ENCODE measurements at regions not wholly inside any gene's neighbourhood (a gene's known extent, or its start where the extent isn't known, plus 50 kb on each side); places are given as distances from the start of the nearest gene placed in this dataset.
A peak's percentile ranks its signal among the peaks of the same experiment; 100 is the strongest.

DNA sequence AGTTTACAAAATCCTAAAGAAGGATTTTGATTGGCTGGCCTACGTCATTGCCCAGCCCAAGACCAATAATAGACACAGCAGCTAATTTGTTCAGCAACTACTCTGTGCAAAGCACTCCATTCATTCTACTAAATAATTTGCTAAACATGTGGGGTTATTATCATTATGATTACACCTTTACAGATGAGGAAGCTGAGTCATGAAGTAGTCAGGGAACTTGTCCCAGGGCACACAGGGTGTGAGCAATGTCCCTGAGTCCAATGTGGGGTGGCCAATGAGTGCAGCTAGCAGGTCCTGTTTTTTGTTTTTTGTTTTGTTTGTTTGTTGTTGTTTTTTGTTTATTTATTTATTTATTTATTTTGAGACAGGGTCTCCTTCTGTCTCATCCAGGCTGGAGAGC, 183.6 kb downstream of the ABHD5 start:
- TF ChIP-seq, protein P1, sequence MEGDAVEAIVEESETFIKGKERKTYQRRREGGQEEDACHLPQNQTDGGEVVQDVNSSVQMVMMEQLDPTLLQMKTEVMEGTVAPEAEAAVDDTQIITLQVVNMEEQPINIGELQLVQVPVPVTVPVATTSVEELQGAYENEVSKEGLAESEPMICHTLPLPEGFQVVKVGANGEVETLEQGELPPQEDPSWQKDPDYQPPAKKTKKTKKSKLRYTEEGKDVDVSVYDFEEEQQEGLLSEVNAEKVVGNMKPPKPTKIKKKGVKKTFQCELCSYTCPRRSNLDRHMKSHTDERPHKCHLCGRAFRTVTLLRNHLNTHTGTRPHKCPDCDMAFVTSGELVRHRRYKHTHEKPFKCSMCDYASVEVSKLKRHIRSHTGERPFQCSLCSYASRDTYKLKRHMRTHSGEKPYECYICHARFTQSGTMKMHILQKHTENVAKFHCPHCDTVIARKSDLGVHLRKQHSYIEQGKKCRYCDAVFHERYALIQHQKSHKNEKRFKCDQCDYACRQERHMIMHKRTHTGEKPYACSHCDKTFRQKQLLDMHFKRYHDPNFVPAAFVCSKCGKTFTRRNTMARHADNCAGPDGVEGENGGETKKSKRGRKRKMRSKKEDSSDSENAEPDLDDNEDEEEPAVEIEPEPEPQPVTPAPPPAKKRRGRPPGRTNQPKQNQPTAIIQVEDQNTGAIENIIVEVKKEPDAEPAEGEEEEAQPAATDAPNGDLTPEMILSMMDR (IDR thresholded peaks at IDR 0.05; ENCODE audit: low read length, missing control alignments) = no peak
- H3K4me3 ChIP-seq (replicated peaks; ENCODE audit: low read depth, low read length) = no peak overlapping the region
- DNase-seq (ENCODE audit: low read depth) = no peak

DNA sequence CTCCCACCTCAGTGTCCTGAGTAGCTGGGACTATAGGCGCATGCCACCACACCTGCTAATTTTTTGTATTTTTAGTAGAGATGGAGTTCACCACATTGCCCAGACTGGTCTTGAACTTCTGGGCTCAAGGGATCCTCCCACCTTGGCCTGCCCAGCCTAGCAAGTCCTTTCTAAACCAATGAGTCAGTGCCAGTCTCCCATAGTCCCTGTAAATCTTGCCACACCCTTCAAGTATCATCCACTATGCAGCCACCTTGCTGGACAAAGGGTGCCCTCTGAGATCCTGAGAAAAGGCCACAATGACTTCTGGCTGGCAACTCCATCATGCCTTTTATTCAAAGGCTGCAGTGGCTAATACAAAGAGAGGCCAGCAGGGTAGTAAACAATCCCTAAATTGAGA, 184.0 kb downstream of the ABHD5 start:
- TF ChIP-seq, protein P1 (IDR thresholded peaks at IDR 0.05; ENCODE audit: low read length, missing control alignments) = no peak
- no peak overlapping the region for H3K4me3 ChIP-seq (replicated peaks; ENCODE audit: low read depth, low read length)
- DNase-seq (ENCODE audit: low read depth) = no peak

DNA sequence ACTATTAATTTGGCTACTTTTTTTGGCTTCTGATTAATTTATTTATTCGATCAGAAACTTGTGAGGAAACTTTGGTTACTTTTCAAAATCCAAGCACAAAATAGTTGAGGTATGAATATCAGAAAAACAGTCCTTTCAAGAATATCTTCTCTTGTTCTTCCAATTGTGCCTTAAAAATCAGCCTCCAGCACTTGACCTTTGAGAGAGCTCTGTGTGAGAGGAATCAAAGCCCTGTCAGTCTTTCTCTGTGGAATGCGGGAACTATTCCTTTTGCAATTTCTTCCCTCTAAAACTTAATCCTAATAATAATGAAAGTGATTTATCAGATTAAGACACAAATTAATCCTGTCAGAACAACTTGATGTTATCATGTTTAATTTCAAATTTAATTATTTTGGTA, 185.9 kb downstream of the ABHD5 start:
- no peak overlapping the region for H3K4me3 ChIP-seq (replicated peaks; ENCODE audit: low read depth, low read length)
- TF ChIP-seq, protein P1 (IDR thresholded peaks at IDR 0.05; ENCODE audit: low read length, missing control alignments) = no peak
- no peak for DNase-seq (ENCODE audit: low read depth)

DNA sequence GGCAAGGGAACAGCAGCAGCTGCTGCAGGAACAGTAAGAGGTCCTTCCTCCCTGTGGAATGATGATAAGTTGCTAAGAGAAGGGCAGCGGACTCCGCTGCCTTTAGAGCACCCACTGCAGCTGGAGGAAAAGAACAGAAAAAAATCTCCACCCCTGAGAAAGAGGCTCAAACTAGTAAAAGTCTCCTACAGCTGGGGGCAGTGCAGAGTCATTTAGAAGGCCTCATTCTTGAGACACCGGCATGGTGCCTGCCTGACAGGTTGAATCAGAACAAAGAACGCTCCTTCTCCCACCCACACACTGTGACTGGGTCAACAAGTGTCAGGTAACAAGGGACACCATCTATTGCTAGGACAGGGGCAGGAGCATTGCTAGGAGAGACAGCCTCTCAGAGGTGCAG, 188.4 kb downstream of the ABHD5 start:
- no peak overlapping the region for H3K4me3 ChIP-seq (replicated peaks; ENCODE audit: low read depth, low read length)
- peak; percentile 19 for DNase-seq (ENCODE audit: low read depth)
- TF ChIP-seq, protein P1 (IDR thresholded peaks at IDR 0.05; ENCODE audit: low read length, missing control alignments) = peak; percentile 33

DNA sequence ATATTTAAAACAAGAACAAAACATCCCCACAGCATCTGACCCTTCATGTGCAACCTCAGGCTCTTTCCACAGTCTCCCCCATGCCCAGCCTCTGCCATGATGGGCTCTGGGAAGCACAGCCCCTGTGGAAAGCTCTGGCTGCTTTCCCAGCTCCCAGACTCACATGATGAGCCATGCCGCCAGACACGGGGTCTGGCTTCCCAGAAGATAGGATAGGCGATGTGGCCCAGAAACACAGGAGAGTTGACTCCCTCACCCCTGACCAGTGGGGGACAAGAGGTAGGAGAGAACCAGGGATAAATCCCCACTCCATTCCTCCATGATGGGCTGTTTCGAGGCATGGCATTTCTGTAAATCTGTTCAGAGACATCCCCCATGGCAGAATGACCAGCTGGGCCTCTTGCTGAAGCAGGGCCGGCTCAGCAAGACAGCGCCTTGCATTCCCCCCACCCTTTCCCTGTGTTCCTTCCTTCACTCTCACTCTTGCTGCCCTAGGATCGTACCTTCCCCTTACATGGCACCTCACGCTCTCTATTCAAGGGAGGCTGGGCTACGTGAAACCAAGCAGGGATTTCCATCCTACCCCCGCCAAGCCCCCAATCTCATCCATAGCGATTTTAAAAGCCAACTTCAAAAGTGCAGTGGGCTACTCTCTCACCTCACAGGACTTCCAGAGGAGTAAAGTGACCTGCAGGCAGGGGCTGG, 192.4 kb downstream of the ABHD5 start:
- no peak for DNase-seq (ENCODE audit: low read depth)
- TF ChIP-seq, protein P1 (IDR thresholded peaks at IDR 0.05; ENCODE audit: low read length, missing control alignments) = no peak
- H3K4me3 ChIP-seq (replicated peaks; ENCODE audit: low read depth, low read length) = no peak overlapping the region

DNA sequence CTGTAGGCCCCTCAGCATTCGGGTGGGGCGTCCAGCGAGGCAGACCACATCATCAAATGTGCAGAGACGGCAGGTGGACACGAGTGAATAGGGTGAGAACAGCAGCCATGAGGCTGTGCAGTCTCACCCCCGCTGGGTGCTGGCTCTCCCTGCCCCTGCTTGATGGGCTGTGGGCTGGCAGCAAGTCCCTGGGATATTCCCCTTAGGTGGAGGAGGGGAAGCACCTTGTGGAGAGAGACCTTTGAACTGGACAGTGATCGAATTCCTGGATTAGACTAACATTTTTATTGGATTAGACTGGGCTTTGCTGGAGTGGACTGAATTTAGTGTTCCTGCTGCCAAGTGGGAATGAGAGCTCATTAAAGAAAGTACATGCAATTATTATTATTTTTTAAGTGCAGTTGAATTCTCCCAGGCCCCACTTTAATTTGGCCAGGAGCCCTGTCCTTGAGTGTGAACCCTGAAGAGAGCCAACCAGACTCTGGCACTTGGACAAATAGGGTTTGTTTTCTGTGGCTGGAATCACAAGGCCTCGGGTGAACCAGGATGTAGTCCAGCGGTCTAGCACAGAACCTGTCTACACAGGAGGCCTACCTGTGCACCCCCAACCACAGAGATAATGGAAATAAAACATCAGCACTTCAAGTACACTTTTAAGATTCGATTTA, 193.1 kb downstream of the ABHD5 start:
- TF ChIP-seq, protein P1 (IDR thresholded peaks at IDR 0.05; ENCODE audit: low read length, missing control alignments) = no peak
- DNase-seq (ENCODE audit: low read depth) = no peak
- H3K4me3 ChIP-seq (replicated peaks; ENCODE audit: low read depth, low read length) = no peak overlapping the region

All from fibroblast of pulmonary artery (primary cell).